Liver (tissue), 3 donors: ENCODE measurements at regions not wholly inside any gene's neighbourhood (a gene's known extent, or its start where the extent isn't known, plus 50 kb on each side); places are given as distances from the start of the nearest gene placed in this dataset.

ENCODE experiments used
- JUND ChIP-seq, 2 donors: IDR thresholded peaks; 2 replicates each; pipeline ENCODE4 v1.6.1; 2016; ENCODE audit warnings: antibody characterized with exemption in 2 of 2
- MAX ChIP-seq: IDR thresholded peaks from 2 replicates; pipeline ENCODE4 v1.6.1; 2016; ENCODE audit warnings: antibody characterized with exemption
- REST ChIP-seq: IDR thresholded peaks from 2 replicates; pipeline ENCODE4 v1.6.1; 2016; ENCODE audit warnings: antibody characterized with exemption, mild to moderate bottlenecking
- SP1 ChIP-seq: IDR thresholded peaks from 2 replicates; pipeline ENCODE4 v1.6.1; 2018; ENCODE audit warnings: antibody characterized with exemption, mild to moderate bottlenecking
- TAF1 ChIP-seq: conservative IDR thresholded peaks from 2 replicates; pipeline ENCODE4 v1.6.1; 2016; ENCODE audit warnings: antibody characterized with exemption, mild to moderate bottlenecking
- YY1 ChIP-seq: IDR thresholded peaks from 2 replicates; pipeline ENCODE4 v1.6.1; 2016; ENCODE audit warnings: antibody characterized with exemption, mild to moderate bottlenecking
- TF ChIP-seq, protein P1 (sequence below): fragments of 150-350 bp; IDR thresholded peaks from 2 replicates; pipeline ENCODE4 v1.5.1; 2017; ENCODE audit warnings: improper control_type of control experiment, low read depth, low read length; ENCODE audit not compliant: missing input control
- donor health status: healthy.
- donor health status: healthy.

DNA sequence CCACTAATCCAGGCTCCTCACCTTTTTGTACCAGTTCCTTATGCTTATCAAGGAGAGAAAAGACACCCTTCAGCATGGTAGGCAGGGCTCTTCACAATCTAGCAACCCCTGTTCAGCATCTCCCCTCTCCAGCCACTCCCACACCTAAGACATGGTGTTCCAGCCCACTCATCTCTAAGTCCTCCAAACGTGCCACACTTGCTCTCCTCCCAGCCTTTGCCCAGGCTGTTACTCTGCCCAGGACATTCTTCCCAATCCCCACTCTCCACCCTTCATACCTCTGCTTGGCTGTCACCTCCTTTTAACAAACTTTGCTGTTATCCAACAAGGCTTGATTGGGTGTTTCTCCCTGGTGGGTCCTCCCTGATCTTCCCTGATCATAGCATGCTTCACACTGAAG is 270.6 kb upstream of the CHAC2 start:
- TF ChIP-seq MAX (no peak), YY1 (no peak), REST (no peak), TAF1 (no peak), JUND (IDR thresholded peaks at IDR 0.05) (no peak), SP1 (no peak)
- TF ChIP-seq, protein P1, sequence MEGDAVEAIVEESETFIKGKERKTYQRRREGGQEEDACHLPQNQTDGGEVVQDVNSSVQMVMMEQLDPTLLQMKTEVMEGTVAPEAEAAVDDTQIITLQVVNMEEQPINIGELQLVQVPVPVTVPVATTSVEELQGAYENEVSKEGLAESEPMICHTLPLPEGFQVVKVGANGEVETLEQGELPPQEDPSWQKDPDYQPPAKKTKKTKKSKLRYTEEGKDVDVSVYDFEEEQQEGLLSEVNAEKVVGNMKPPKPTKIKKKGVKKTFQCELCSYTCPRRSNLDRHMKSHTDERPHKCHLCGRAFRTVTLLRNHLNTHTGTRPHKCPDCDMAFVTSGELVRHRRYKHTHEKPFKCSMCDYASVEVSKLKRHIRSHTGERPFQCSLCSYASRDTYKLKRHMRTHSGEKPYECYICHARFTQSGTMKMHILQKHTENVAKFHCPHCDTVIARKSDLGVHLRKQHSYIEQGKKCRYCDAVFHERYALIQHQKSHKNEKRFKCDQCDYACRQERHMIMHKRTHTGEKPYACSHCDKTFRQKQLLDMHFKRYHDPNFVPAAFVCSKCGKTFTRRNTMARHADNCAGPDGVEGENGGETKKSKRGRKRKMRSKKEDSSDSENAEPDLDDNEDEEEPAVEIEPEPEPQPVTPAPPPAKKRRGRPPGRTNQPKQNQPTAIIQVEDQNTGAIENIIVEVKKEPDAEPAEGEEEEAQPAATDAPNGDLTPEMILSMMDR: no peak
